C4-2B (cell line): ENCODE measurements at regions not wholly inside any gene's neighbourhood (a gene's known extent, or its start where the extent isn't known, plus 50 kb on each side); places are given as distances from the start of the nearest gene placed in this dataset.

Experiments used
- H3K27ac ChIP-seq: fragments of 450-650 bp; 2 replicates; pipeline ENCODE4 v1.5.1; 2017
- CTCF ChIP-seq: fragments of 450-650 bp; conservative IDR thresholded peaks from 2 replicates; pipeline ENCODE4 v1.5.1; 2017; ENCODE audit warnings: mild to moderate bottlenecking
- ZFX ChIP-seq: fragments of 450-650 bp; IDR thresholded peaks from 2 replicates; pipeline ENCODE4 v1.6.1; 2017

- TF ChIP-seq CTCF (no peak), ZFX (no peak)
Observed at GRCh38 chr6:105750089-105750488, 336.0 kb upstream of the PRDM1 start.

GRCh38 chr6:105748737-105749161, 337.4 kb upstream of the PRDM1 start:
- TF ChIP-seq CTCF (no peak), ZFX (no peak)

More at GRCh38 chr6:105750089-105750488, 336.0 kb upstream of the PRDM1 start:
- H3K27ac ChIP-seq = no peak overlapping the region

GRCh38 chr6:105747823-105748405, 338.2 kb upstream of the PRDM1 start:
- H3K27ac ChIP-seq = no peak overlapping the region
- no peak for TF ChIP-seq CTCF
- TF ChIP-seq ZFX = no peak

More at GRCh38 chr6:105748737-105749161, 337.4 kb upstream of the PRDM1 start:
- no peak overlapping the region for H3K27ac ChIP-seq

- TF ChIP-seq CTCF = no peak
- no peak for TF ChIP-seq ZFX
- no peak overlapping the region for H3K27ac ChIP-seq
Observed at GRCh38 chr6:105746509-105746908, 339.6 kb upstream of the PRDM1 start.

GRCh38 chr6:105746130-105746505, 340.0 kb upstream of the PRDM1 start:
- no peak overlapping the region for H3K27ac ChIP-seq
- TF ChIP-seq CTCF = no peak
- no peak for TF ChIP-seq ZFX

- TF ChIP-seq ZFX = no peak
- TF ChIP-seq CTCF = no peak
- no peak overlapping the region for H3K27ac ChIP-seq
Observed at GRCh38 chr6:105745464-105746129, 340.5 kb upstream of the PRDM1 start.

- no peak for TF ChIP-seq ZFX
- TF ChIP-seq CTCF = no peak
- H3K27ac ChIP-seq = no peak overlapping the region
Observed at GRCh38 chr6:105744815-105745214, 341.3 kb upstream of the PRDM1 start.
